Glutamatergic neuron (in vitro differentiated cells): ENCODE measurements at regions not wholly inside any gene's neighbourhood (a gene's known extent, or its start where the extent isn't known, plus 50 kb on each side); places are given as distances from the start of the nearest gene placed in this dataset.
"Not testable (repeated sequence)": the region's sequence is repeated elsewhere in the genome, so short reads cannot be mapped to it uniquely, and the experiment has no call there.

Source experiments
- DNase-seq: peaks from one replicate; pipeline ENCODE4 v3.0.0; 2022
- H3K27ac Mint-ChIP-seq: one replicate; pipeline ENCODE4 v1.8.0; 2020; ENCODE audit warnings: mild to moderate bottlenecking, mixed read lengths, inconsistent platforms; ENCODE audit not compliant: unreplicated experiment
- H3K27me3 Mint-ChIP-seq: one replicate; pipeline ENCODE4 v1.8.0; 2020; ENCODE audit warnings: mild to moderate bottlenecking, moderate library complexity, mixed read lengths, inconsistent platforms; ENCODE audit not compliant: unreplicated experiment
- H3K36me3 Mint-ChIP-seq: one replicate; pipeline ENCODE4 v1.8.0; 2020; ENCODE audit warnings: mild to moderate bottlenecking, mixed read lengths, inconsistent platforms; ENCODE audit not compliant: unreplicated experiment
- H3K4me1 Mint-ChIP-seq: one replicate; pipeline ENCODE4 v1.8.0; 2020; ENCODE audit warnings: mild to moderate bottlenecking, low read depth, mixed read lengths, inconsistent platforms; ENCODE audit not compliant: unreplicated experiment
- H3K4me3 Mint-ChIP-seq: one replicate; pipeline ENCODE4 v1.8.0; 2020; ENCODE audit warnings: mild to moderate bottlenecking, mixed read lengths, inconsistent platforms; ENCODE audit not compliant: unreplicated experiment
- H3K9me3 Mint-ChIP-seq: one replicate; pipeline ENCODE4 v1.8.0; 2020; ENCODE audit warnings: mild to moderate bottlenecking, moderate library complexity, mixed read lengths, inconsistent platforms; ENCODE audit not compliant: unreplicated experiment
- CTCF ChIP-seq: fragments of 200-600 bp; sonication (generic); IDR thresholded peaks from one replicate; pipeline ENCODE4 v1.5.0; 2021; ENCODE audit not compliant: partially characterized antibody, unreplicated experiment

- H3K9me3 Mint-ChIP-seq: no peaks in the 10 kb centered on the region
- H3K4me1 Mint-ChIP-seq: no peaks in the 10 kb centered on the region
- H3K4me3 Mint-ChIP-seq: no peak overlapping the region
Observed at GRCh38 chr19:32070101-32070500, 275.3 kb upstream of the ZNF507 start.

GRCh38 chr19:32082028-32082427 lies 263.4 kb upstream of the ZNF507 start:
- no peaks in the 10 kb centered on the region for H3K4me1 Mint-ChIP-seq
- no peak for TF ChIP-seq CTCF
- peaks cover 3% of the 10 kb centered on the region for H3K9me3 Mint-ChIP-seq
- H3K27me3 Mint-ChIP-seq: no peaks in the 10 kb centered on the region
- no peak for DNase-seq
- no peak overlapping the region for H3K4me3 Mint-ChIP-seq
- H3K36me3 Mint-ChIP-seq: no peaks in the 10 kb centered on the region
- no peak overlapping the region for H3K27ac Mint-ChIP-seq

More at GRCh38 chr19:32070101-32070500, 275.3 kb upstream of the ZNF507 start:
- DNase-seq: no peak
- TF ChIP-seq CTCF: no peak
- H3K27me3 Mint-ChIP-seq: no peaks in the 10 kb centered on the region
- no peaks in the 10 kb centered on the region for H3K36me3 Mint-ChIP-seq
- H3K27ac Mint-ChIP-seq: no peak overlapping the region

GRCh38 chr19:32084756-32085363 lies 260.6 kb upstream of the ZNF507 start:
- H3K27me3 Mint-ChIP-seq, H3K9me3 Mint-ChIP-seq: not testable (repeated sequence)

GRCh38 chr19:32091241-32091640 lies 254.2 kb upstream of the ZNF507 start:
- no peak for TF ChIP-seq CTCF
- Mint-ChIP-seq H3K4me1 (no peaks in the 10 kb centered on the region), H3K36me3 (no peaks in the 10 kb centered on the region), H3K9me3 (peaks cover 1% of the 10 kb centered on the region), H3K4me3 (no peak overlapping the region), H3K27ac (no peak overlapping the region), H3K27me3 (no peaks in the 10 kb centered on the region)
- DNase-seq: no peak

More at GRCh38 chr19:32084756-32085363, 260.6 kb upstream of the ZNF507 start:
- not testable (repeated sequence) for H3K36me3 Mint-ChIP-seq, H3K27ac Mint-ChIP-seq, H3K4me3 Mint-ChIP-seq, DNase-seq, H3K4me1 Mint-ChIP-seq

GRCh38 chr19:32097011-32097410 lies 248.4 kb upstream of the ZNF507 start:
- Mint-ChIP-seq H3K4me3 (no peak overlapping the region), H3K27ac (no peak overlapping the region), H3K9me3 (peaks cover 3% of the 10 kb centered on the region), H3K27me3 (peaks cover 1% of the 10 kb centered on the region), H3K4me1 (no peaks in the 10 kb centered on the region), H3K36me3 (peaks cover 10% of the 10 kb centered on the region)
- no peak for TF ChIP-seq CTCF
- DNase-seq: no peak
